Osteoblast (primary cell): ENCODE measurements at regions not wholly inside any gene's neighbourhood (a gene's known extent, or its start where the extent isn't known, plus 50 kb on each side); places are given as distances from the start of the nearest gene placed in this dataset.

ENCODE experiments used
- DNase-seq: peaks from one replicate; pipeline ENCODE4 v3.0.0; 2011; ENCODE audit warnings: low spot score, mixed read lengths; ENCODE audit not compliant: insufficient read length; ENCODE audit errors: missing footprints
- H2AFZ ChIP-seq: 2 replicates; pipeline ENCODE4 v1.6.0; 2011; ENCODE audit warnings: mild to moderate bottlenecking, low read length
- H3K27ac ChIP-seq: 2 replicates; pipeline ENCODE4 v1.5.1; 2011; ENCODE audit warnings: mild to moderate bottlenecking, low read depth, low read length, moderate library complexity
- H3K27me3 ChIP-seq: 2 replicates; pipeline ENCODE4 v1.6.0; 2012; ENCODE audit warnings: mild to moderate bottlenecking, control low read depth, inconsistent platforms, low read length, moderate library complexity; ENCODE audit not compliant: insufficient read depth
- H3K36me3 ChIP-seq: 2 replicates; pipeline ENCODE4 v1.5.1; 2011; ENCODE audit warnings: mild to moderate bottlenecking, low read length, control low read depth, moderate library complexity; ENCODE audit not compliant: insufficient read depth
- H3K4me1 ChIP-seq: 2 replicates; pipeline ENCODE4 v1.5.1; 2011; ENCODE audit warnings: mild to moderate bottlenecking, low read length, control low read depth, moderate library complexity; ENCODE audit not compliant: insufficient read depth
- H3K4me2 ChIP-seq: 2 replicates; pipeline ENCODE4 v1.6.0; 2011; ENCODE audit warnings: mild to moderate bottlenecking, low read length; ENCODE audit not compliant: insufficient read depth
- H3K4me3 ChIP-seq: fragments of 200-600 bp; sonication (generic); 3 replicates; pipeline ENCODE4 v1.5.1; 2012; ENCODE audit warnings: mild to moderate bottlenecking, low read length, inconsistent platforms; ENCODE audit not compliant: insufficient read depth
- H3K79me2 ChIP-seq: 2 replicates; pipeline ENCODE4 v1.6.0; 2012; ENCODE audit warnings: mild to moderate bottlenecking, low read length, control low read depth, inconsistent platforms; ENCODE audit not compliant: insufficient read depth
- H3K9me3 ChIP-seq: 2 replicates; pipeline ENCODE4 v1.5.1; 2011; ENCODE audit warnings: low read depth, low read length, control low read depth
- H4K20me1 ChIP-seq: 2 replicates; pipeline ENCODE4 v1.6.0; 2012; ENCODE audit warnings: mild to moderate bottlenecking, low read length, control low read depth; ENCODE audit not compliant: insufficient read depth
- TF ChIP-seq, protein P1 (sequence below): IDR thresholded peaks from 2 replicates; pipeline ENCODE4 v1.5.1; 2011; ENCODE audit warnings: mild to moderate bottlenecking, low read depth, low read length, moderate library complexity; ENCODE audit errors: extremely low read depth

DNA sequence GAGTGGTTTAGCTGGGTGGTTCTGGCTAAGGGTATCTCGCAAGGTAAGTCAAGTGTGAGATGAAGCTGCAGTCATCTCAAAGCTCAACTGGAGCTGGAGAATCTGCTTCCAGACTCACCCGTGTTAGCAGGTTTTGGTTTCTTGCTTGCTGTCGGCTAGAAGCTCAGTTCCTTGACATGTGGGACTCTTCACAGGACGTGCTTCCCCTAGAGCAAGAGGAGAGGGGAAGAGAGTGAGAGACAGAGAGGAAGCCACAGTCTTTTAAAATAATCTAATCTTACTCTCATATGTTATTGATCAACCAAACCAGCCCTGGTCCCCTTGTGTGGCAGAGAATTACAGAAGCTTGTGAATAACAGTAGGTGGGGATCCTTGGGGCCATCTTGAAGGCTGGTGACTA is 199.5 kb downstream of the REEP3 start:
- Histone ChIP-seq H3K79me2 (no peaks in the 10 kb centered on the region), H3K9me3 (no peaks in the 10 kb centered on the region), H3K4me3 (no peak overlapping the region), H3K27ac (no peak overlapping the region), H4K20me1 (no peaks in the 10 kb centered on the region), H3K27me3 (peaks cover 13% of the 10 kb centered on the region), H2AFZ (peak overlapping the region; percentile 58), H3K36me3 (no peaks in the 10 kb centered on the region), H3K4me1 (peaks cover 7% of the 10 kb centered on the region), H3K4me2 (no peak overlapping the region)
- no peak for DNase-seq
- TF ChIP-seq, protein P1, sequence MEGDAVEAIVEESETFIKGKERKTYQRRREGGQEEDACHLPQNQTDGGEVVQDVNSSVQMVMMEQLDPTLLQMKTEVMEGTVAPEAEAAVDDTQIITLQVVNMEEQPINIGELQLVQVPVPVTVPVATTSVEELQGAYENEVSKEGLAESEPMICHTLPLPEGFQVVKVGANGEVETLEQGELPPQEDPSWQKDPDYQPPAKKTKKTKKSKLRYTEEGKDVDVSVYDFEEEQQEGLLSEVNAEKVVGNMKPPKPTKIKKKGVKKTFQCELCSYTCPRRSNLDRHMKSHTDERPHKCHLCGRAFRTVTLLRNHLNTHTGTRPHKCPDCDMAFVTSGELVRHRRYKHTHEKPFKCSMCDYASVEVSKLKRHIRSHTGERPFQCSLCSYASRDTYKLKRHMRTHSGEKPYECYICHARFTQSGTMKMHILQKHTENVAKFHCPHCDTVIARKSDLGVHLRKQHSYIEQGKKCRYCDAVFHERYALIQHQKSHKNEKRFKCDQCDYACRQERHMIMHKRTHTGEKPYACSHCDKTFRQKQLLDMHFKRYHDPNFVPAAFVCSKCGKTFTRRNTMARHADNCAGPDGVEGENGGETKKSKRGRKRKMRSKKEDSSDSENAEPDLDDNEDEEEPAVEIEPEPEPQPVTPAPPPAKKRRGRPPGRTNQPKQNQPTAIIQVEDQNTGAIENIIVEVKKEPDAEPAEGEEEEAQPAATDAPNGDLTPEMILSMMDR = no peak

DNA sequence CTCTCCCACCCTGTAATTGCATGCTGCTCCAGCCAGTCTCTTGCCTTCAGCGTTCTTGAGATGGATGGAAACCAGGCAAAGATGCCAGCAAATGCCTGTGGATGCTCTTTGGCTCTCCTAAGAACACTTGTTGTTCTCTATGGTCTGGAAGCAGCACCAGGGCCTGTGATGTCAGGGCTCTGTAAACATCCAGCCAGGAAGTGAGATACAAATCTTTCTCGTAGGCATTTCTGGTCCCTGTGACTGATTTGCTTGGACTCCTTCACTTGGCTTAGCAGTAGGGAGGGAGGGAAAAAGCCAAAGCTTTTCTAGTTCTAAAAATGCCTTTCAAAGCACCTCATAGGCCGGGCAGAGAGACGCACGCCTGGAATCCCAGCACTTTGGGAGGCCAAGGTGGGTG is 201.3 kb downstream of the REEP3 start:
- Histone ChIP-seq H2AFZ (peak overlapping the region; percentile 33), H4K20me1 (no peaks in the 10 kb centered on the region), H3K4me1 (peaks cover 7% of the 10 kb centered on the region), H3K4me2 (no peak overlapping the region), H3K27me3 (peaks cover 30% of the 10 kb centered on the region), H3K4me3 (no peak overlapping the region), H3K79me2 (no peaks in the 10 kb centered on the region), H3K9me3 (no peaks in the 10 kb centered on the region), H3K27ac (no peak overlapping the region), H3K36me3 (no peaks in the 10 kb centered on the region)
- DNase-seq = peak; percentile 69
- TF ChIP-seq, protein P1 = no peak

DNA sequence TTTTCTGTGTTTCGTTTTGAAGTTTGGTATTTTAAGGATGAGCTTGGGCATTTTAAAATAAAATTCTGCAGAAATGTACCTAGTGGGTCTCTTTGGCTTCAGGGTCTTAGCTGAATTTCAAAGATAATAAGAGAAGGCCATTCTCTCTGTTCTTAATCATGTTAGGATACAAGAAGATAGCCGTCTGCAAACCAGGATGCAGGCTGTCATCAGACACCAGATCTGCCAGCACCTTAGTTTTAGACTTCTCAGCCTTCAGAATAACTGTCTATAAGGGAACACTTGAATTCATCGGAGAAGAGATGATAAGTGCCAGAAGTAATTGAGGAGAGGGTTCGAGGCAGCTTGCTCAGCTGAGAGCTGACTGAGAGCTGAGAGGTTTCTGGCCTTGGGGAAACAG is 202.1 kb downstream of the REEP3 start:
- no peak for DNase-seq
- peaks cover under 1% of the 10 kb centered on the region for H3K4me1 ChIP-seq

DNA sequence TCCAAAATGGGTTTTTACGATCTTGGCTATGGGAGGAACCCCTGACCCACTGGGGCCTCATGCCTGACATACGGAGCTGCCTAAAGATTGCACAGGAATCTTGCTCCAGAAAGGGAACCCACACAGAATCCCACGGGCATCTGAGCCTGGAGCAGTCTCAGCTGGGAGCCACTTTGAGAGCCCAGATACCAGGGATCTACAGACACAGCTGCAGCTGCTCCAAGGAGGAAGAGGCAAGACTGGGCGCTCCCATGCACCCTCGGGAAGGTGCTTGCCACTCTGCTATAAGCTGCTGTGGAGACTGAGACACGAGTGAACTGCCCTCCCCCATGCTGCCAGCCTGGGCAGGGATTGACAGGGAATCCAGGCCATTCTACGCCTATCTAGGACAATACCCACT is 202.5 kb downstream of the REEP3 start:
- Histone ChIP-seq H3K4me1 (no peaks in the 10 kb centered on the region), H3K9me3 (no peaks in the 10 kb centered on the region), H4K20me1 (no peaks in the 10 kb centered on the region), H3K27ac (no peak overlapping the region), H3K79me2 (no peaks in the 10 kb centered on the region), H3K27me3 (peaks cover 35% of the 10 kb centered on the region), H2AFZ (peak overlapping the region; percentile 9), H3K4me2 (no peak overlapping the region), H3K4me3 (no peak overlapping the region), H3K36me3 (no peaks in the 10 kb centered on the region)
- TF ChIP-seq, protein P1 = no peak
- no peak for DNase-seq

More for the DNA sequence above, 202.1 kb downstream of the REEP3 start:
- TF ChIP-seq, protein P1 = no peak
- H3K4me2 ChIP-seq = no peak overlapping the region
- no peak overlapping the region for H3K4me3 ChIP-seq
- peak overlapping the region; percentile 9 for H2AFZ ChIP-seq
- no peaks in the 10 kb centered on the region for H3K79me2 ChIP-seq
- H3K27me3 ChIP-seq = peaks cover 35% of the 10 kb centered on the region
- no peaks in the 10 kb centered on the region for H3K36me3 ChIP-seq
- no peaks in the 10 kb centered on the region for H4K20me1 ChIP-seq
- no peak overlapping the region for H3K27ac ChIP-seq
- no peaks in the 10 kb centered on the region for H3K9me3 ChIP-seq
